ENCODE measurements at regions not wholly inside any gene's neighbourhood (a gene's known extent, or its start where the extent isn't known, plus 50 kb on each side); places are given as distances from the start of the nearest gene placed in this dataset.
"Not testable (repeated sequence)": the region's sequence is repeated elsewhere in the genome, so short reads cannot be mapped to it uniquely, and the experiment has no call there.

DNA sequence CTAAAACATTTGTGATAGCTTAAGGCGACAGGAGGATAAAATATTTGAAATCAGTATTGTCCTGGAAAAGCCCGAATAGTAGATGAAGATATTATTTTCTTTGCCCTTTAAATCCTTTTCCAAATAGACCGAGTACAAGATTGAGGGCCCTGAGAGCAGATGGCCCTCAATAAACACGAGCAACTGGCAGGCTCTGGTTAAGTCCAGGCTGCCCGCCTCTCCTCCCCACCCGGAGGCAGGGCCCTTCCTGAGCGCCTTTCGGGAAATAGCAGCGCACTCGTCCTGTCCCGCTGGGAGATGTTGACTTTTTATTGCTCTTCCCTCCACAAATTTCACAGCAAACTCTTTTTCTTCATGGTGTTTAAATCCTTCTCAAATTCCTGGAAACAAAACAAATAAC, 50.8 kb upstream of the MAX start:
- DNase-seq (ENCODE audit: low read depth in 2 of 2): no peak

GRCh38 chr14:65156568-65157366, 54.5 kb upstream of the MAX start:
- DNase-seq (ENCODE audit: low read depth in 2 of 2): no peak

- no peak for DNase-seq (ENCODE audit: low read depth in 2 of 2)
Observed at GRCh38 chr14:65159281-65160062, 57.2 kb upstream of the MAX start.

- DNase-seq (ENCODE audit: low read depth in 2 of 2): no peak
Observed at GRCh38 chr14:65160091-65160490, 57.8 kb upstream of the MAX start.

DNA sequence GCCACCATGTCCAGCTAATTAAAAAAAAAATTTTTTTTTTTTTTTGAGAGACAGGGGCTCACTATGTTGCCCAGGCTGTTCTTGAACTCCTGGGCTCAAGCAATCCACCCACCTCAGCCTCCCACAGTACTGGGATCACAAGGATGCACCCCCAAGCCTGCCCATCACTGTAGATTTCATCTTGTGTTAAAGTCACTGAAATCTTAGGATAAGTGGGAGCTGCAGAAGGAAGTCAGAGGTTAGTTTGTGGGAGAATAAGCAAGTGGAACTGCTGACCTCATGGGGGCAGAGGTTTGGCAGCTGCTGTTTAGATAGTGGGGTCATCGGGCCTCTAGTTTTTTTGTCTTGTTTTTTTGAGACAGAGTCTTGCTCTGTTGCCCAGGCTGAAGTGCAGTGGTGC, 59.7 kb upstream of the MAX start:
- DNase-seq (ENCODE audit: low read depth in 2 of 2): no peak

DNA sequence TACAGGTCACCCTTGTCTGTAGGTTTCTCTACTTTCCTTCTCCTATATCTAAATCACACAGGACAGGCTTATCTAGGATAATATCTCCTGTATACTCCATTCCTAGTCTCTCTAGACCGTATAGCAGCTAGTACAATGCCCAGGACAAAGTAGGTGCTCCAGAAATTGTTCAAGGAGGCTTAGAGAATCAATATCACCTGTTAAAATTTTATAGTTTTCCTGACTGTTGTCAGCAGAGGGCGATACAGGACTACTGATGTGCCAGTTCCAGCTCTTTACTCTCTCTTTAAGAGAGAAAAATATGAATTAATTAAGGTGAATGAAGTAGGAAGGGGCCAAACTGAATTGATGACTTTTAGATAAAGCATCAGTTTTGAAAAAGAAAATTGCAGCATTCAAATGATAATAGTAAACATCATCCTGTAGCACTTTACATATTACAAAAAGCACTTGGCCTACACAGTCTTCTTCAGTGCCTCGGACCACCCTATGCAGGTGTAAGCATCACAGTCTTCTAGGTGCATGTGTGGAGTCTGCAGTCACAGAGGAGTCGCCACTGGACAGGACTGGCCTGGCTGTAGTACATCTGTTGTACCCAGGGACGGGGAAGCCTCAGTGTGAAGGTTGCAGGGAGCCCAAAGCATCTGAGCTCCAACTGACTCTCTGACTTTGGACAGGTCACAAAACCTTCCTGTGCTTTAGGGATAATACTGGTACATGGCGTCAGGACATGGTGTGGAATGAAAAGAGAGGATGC, 61.9 kb upstream of the MAX start:
- DNase-seq (ENCODE audit: low read depth in 2 of 2): no peak

GRCh38 chr14:65164825-65165135, 62.5 kb upstream of the MAX start:
- no peak for DNase-seq (ENCODE audit: low read depth in 2 of 2)

GRCh38 chr14:65167072-65167645, 64.8 kb upstream of the MAX start:
- no peak for DNase-seq (ENCODE audit: low read depth in 2 of 2)

DNA sequence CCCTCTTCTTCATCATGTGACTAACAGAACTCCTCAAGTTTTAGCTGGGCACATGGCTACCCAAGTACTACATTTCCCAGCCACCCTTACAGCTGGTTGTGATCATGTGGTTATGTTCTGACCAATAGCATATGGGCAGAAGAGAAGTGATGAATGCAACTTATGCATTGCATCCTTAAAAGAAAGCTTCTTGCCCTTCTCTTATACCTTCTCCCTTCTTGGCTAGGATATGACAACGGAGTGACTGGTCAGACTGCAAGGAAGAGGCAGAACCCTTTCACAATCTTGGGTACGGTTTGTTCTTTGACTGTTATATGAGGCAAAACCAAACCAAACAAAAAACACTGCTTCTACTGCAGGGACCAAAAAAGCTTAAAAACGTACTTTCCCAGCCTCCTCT, 66.5 kb upstream of the MAX start:
- no peak for DNase-seq (ENCODE audit: low read depth in 2 of 2)

DNA sequence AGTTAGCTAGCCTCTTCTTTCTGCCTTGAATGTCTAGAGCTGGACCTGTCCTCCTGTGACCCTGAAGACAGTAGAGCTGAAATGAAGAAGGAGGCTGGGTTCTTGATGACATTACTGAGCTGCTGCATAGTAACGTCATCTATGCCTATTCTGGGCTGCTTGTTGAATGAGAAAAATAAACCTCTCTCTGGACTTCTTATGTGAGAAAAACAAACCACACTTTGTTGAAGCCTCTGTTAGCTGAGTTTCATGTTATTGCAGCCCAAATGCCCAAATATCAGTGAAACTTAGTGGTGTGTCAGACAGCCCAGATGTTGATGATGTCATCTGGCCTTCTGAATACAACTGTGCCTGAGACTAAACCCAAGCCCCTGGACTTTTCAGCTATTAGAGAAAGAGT, 67.0 kb upstream of the MAX start:
- no peak for DNase-seq (ENCODE audit: low read depth in 2 of 2)

DNA sequence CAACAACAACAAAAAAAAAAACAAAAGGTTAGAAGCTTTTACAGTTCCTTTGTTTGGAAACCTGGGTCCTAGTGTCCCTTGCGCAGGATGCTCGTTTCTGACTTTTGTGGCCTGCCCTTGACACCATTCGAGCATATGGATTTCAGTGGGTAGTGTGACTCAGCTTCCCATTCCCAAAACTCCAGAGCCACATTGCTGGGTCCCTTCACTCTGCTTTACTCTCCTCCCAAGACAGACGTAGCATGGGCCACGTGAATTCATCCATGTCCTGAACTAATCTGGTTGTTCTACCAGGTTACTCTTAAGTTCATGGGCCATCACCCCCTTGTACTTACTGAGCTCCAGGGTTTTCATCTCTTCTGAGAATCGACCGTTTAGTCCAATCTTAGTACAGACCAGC, 68.0 kb upstream of the MAX start:
- no peak for DNase-seq (ENCODE audit: low read depth in 2 of 2)

GRCh38 chr14:65170768-65171507, 68.6 kb upstream of the MAX start:
- peak; percentile 17 to 32 for DNase-seq (ENCODE audit: low read depth in 2 of 2)

DNA sequence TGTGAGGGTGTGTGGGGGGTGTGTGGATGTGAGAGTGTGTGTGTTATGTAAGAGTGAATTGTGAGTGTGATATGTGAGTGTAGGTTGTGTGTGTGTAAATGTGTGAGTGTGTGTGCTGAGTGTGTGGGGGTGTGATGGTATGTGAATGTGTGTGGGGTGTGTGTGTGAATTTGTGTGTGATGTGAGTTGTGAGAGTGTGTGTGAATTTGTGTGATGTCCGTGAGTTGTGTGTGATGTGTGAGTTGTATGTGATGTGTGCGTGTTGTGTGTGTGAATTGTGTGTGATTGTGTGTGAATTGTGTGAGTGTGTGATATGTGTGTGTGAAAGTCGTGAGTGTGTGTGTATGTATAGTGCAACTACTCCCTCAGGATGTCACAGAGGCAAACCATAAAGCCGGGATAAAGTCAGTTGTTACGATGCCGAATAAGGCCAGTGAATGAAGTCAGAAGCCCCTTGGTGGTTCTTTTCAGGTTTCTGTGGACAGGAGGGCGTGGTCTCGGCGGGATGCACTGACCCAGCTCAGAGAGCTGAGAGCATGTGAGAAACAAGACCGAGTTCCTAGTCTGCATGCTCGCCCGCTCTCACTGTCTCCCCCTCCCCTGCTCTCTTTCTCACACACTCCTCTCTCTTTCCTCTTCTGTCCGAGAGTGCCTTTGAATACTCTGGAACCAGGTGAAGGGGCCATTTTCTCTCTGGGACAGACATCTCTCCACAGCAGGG, 71.8 kb upstream of the MAX start:
- DNase-seq (ENCODE audit: low read depth in 2 of 2): no peak

DNA sequence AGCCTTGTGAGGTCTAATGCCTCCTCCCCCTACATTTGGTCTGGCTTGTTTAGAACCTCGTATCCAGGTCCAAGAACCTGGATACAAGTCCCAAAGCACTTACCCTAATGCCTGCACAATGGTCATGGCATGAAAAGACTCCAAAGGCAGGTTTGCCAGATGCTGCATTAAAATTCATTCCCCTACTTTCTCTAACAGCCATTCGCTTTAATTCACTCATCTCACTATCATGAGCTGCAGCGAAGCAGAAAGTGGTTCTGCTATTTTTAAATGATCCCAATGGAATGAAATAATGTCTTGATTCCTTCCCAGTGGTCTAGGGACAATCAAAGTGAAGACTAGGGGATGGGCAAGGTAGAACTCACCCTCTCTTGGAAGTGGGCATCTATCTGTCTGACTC, 72.5 kb upstream of the MAX start:
- DNase-seq (ENCODE audit: low read depth in 2 of 2): no peak

GRCh38 chr14:65177551-65177950, 75.2 kb upstream of the MAX start:
- DNase-seq (ENCODE audit: low read depth in 2 of 2): no peak

GRCh38 chr14:65179231-65179630, 76.9 kb upstream of the MAX start:
- not testable (repeated sequence) for DNase-seq (ENCODE audit: low read depth in 2 of 2)

GRCh38 chr14:65179918-65180724, 77.8 kb upstream of the MAX start:
- peak; percentile 30 to 56 for DNase-seq (ENCODE audit: low read depth in 2 of 2)

DNA sequence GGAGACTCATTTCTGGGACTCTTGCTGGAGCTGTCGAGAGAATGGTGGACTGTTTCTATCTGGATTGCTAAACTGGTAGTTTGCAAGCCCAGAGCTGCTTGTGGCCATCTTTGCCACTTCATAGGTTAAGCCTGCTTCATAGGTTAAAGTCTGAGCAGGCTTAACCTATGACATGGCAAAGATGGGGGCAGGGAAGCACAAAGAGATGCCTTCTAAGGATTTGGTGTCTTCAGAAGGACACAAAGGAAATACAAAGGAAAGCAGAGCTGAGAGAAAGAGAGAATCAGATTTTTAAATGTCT, 78.4 kb upstream of the MAX start:
- DNase-seq (ENCODE audit: low read depth in 2 of 2): no peak

DNA sequence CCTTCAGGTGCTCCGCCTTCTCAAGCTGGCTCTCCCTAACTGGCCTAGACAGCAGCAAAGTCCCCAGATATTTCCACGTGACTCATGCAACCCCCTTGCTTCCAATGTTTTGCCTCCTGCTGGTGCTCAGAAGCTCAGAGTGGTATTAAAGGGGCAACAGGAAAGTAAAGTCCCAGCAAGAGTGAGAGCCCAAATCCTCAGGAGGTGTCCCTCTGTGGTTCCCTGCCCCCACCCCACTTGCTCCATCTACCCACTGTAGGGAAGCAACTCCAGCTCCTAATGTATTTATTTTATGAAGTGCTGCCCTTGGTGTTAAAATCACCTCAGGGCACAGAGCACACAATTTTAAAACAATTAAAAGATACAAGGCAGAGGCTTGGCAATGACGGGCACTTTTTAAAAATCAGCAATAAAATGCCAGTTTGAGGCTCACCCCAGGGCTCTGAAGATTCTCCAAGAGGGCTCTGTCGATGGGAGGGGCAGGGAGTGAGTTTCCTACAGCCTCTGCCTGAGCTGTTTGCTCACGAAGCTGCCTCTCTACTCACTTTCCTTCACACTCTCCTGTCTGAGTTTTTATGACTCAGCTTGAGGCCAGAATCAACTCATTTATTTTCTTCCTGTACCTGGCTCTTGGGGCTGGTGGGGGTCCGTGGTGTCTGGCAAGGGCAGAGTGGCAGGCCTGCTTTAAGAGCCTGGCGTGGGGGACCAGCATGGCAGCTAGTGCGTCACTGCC, 81.9 kb upstream of the MAX start:
- DNase-seq (ENCODE audit: low read depth in 2 of 2): no peak

DNA sequence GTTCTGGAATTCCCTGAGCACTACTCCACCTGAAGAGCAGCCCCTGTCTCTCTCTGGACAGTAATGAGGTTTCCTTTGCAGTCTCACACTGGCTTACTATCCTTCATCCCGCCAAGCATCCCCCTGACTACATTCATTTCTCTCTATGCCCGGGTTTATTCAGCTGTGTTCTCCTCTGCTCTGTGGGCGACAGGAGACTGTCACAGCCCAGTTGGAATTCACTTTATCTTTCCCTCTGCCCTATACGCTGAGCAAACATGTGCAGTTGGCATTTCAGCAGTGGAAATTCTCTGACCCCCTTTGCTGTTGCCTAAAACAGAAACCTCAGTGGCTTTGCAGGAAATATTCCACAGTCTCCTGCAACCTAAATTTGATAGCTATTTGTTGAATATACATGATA, 83.5 kb upstream of the MAX start:
- no peak for DNase-seq (ENCODE audit: low read depth in 2 of 2)

Data from stimulated activated CD8-positive, alpha-beta memory T cell treated with anti-CD3 and anti-CD28 coated beads, Interleukin-15, amount 100 ng/mL, for 48 hours (primary cell).